H9 (cell line): ENCODE measurements at regions not wholly inside any gene's neighbourhood (a gene's known extent, or its start where the extent isn't known, plus 50 kb on each side); places are given as distances from the start of the nearest gene placed in this dataset.

Experiments
- DNase-seq: peaks from one replicate; pipeline ENCODE4 v3.0.0-alpha.2; 2017
- H2AFZ ChIP-seq: one replicate; pipeline ENCODE4 v1.6.1; 2013; ENCODE audit warnings: mild to moderate bottlenecking, low read length, control low read depth, moderate library complexity
- H2AK5ac ChIP-seq: 2 replicates; pipeline ENCODE4 v1.6.1; 2013; ENCODE audit warnings: low read length, control low read depth, mixed read lengths; ENCODE audit not compliant: insufficient read length
- H2BK120ac ChIP-seq: one replicate; pipeline ENCODE4 v1.6.1; 2013; ENCODE audit warnings: low read depth, mild to moderate bottlenecking, low read length, control low read depth, inconsistent platforms; ENCODE audit not compliant: poor library complexity, severe bottlenecking
- H2BK12ac ChIP-seq: 2 replicates; pipeline ENCODE4 v1.6.1; 2013; ENCODE audit warnings: low read length, control low read depth, mixed read lengths, low read depth; ENCODE audit not compliant: insufficient read length
- H2BK15ac ChIP-seq: 2 replicates; pipeline ENCODE4 v1.6.1; 2013; ENCODE audit warnings: low read depth, low read length, control low read depth
- H2BK20ac ChIP-seq: one replicate; pipeline ENCODE4 v1.6.1; 2013; ENCODE audit warnings: low read depth, mild to moderate bottlenecking, low read length, control low read depth, inconsistent platforms; ENCODE audit not compliant: poor library complexity, severe bottlenecking
- H2BK5ac ChIP-seq: 2 replicates; pipeline ENCODE4 v1.6.1; 2013; ENCODE audit warnings: low read length, control low read depth, mixed read lengths; ENCODE audit not compliant: insufficient read length
- H3K14ac ChIP-seq: 2 replicates; pipeline ENCODE4 v1.6.1; 2013; ENCODE audit warnings: low read length, control low read depth; ENCODE audit not compliant: insufficient read depth
- H3K18ac ChIP-seq: 2 replicates; pipeline ENCODE4 v1.6.1; 2013; ENCODE audit warnings: low read depth, mild to moderate bottlenecking, mixed read lengths, low read length, control low read depth; ENCODE audit not compliant: insufficient read length
- H3K23ac ChIP-seq: 2 replicates; pipeline ENCODE4 v1.6.1; 2013; ENCODE audit warnings: low read length, control low read depth, mixed read lengths, low read depth; ENCODE audit not compliant: insufficient read length
- H3K23me2 ChIP-seq: 2 replicates; pipeline ENCODE4 v1.6.1; 2013; ENCODE audit warnings: low read depth, mild to moderate bottlenecking, mixed read lengths, low read length, control low read depth; ENCODE audit not compliant: insufficient read length, poor library complexity, severe bottlenecking
- H3K27ac ChIP-seq: 2 replicates; pipeline ENCODE4 v1.5.1; 2013; ENCODE audit warnings: low read length, control low read depth, mixed read lengths, low read depth; ENCODE audit not compliant: insufficient read length
- H3K27me3 ChIP-seq: 2 replicates; pipeline ENCODE4 v1.6.1; 2013; ENCODE audit warnings: low read length, control low read depth, inconsistent platforms; ENCODE audit not compliant: insufficient read depth
- H3K4ac ChIP-seq: 2 replicates; pipeline ENCODE4 v1.6.1; 2013; ENCODE audit warnings: low read depth, mild to moderate bottlenecking, control low read depth, inconsistent platforms, low read length, moderate library complexity
- H3K4me1 ChIP-seq: 2 replicates; pipeline ENCODE4 v1.6.1; 2013; ENCODE audit warnings: low read length, control low read depth, inconsistent platforms; ENCODE audit not compliant: insufficient read depth
- H3K4me2 ChIP-seq: 2 replicates; pipeline ENCODE4 v1.6.1; 2013; ENCODE audit warnings: low read length, control low read depth, mixed read lengths; ENCODE audit not compliant: insufficient read length, insufficient read depth
- H3K56ac ChIP-seq: 2 replicates; pipeline ENCODE4 v1.6.1; 2013; ENCODE audit warnings: low read depth, mild to moderate bottlenecking, mixed read lengths, low read length, control low read depth; ENCODE audit not compliant: insufficient read length
- H3K79me1 ChIP-seq: 2 replicates; pipeline ENCODE4 v1.6.1; 2013; ENCODE audit warnings: low read depth, mild to moderate bottlenecking, moderate library complexity, low read length, control low read depth, inconsistent platforms; ENCODE audit not compliant: insufficient read depth, poor library complexity, severe bottlenecking
- H3K79me2 ChIP-seq: 2 replicates; pipeline ENCODE4 v1.6.1; 2013; ENCODE audit warnings: low read length, control low read depth, inconsistent platforms; ENCODE audit not compliant: insufficient read depth
- H3K9ac ChIP-seq: 2 replicates; pipeline ENCODE4 v1.6.1; 2013; ENCODE audit warnings: low read length, control low read depth, mixed read lengths; ENCODE audit not compliant: insufficient read length; ENCODE audit errors: extremely low read depth
- H3K9me3 ChIP-seq: one replicate; pipeline ENCODE4 v1.6.1; 2013; ENCODE audit warnings: low read depth, low read length, inconsistent platforms; ENCODE audit not compliant: control insufficient read depth
- H3T11ph ChIP-seq: one replicate; pipeline ENCODE4 v1.6.1; 2013; ENCODE audit warnings: mild to moderate bottlenecking, low read length, control low read depth, inconsistent platforms
- H4K20me1 ChIP-seq: one replicate; pipeline ENCODE4 v1.6.1; 2013; ENCODE audit not compliant: control insufficient read depth, insufficient read length, insufficient read depth
- H4K5ac ChIP-seq: 2 replicates; pipeline ENCODE4 v1.6.1; 2013; ENCODE audit warnings: low read depth, mild to moderate bottlenecking, mixed read lengths, low read length, control low read depth; ENCODE audit not compliant: insufficient read length
- H4K8ac ChIP-seq: replicated peaks from 2 replicates; pipeline ENCODE4 v1.6.1; 2013; ENCODE audit warnings: low read length, control low read depth, mixed read lengths, low read depth; ENCODE audit not compliant: insufficient read length
- H4K91ac ChIP-seq: 2 replicates; pipeline ENCODE4 v1.6.1; 2013; ENCODE audit warnings: low read depth, mild to moderate bottlenecking, moderate library complexity, mixed read lengths, low read length, control low read depth; ENCODE audit not compliant: insufficient read length
- H3K27ac Mint-ChIP-seq, 3 experiments: 2 replicates in 2 of 3; 3 replicates in 1 of 3; pipeline ENCODE4 v1.8.0; 2020 to 2021; ENCODE audit warnings: mixed read lengths in 3 of 3, mild to moderate bottlenecking in 1 of 3, moderate library complexity in 1 of 3
- H3K27me3 Mint-ChIP-seq: 2 replicates; pipeline ENCODE4 v1.8.0; 2021; ENCODE audit warnings: low read depth, mild to moderate bottlenecking, moderate library complexity, mixed read lengths
- H3K36me3 Mint-ChIP-seq, 3 experiments: 2 replicates in 2 of 3; 3 replicates in 1 of 3; pipeline ENCODE4 v1.8.0; 2020 to 2021; ENCODE audit warnings: low read depth in 3 of 3, mixed read lengths in 3 of 3; ENCODE audit not compliant: insufficient read depth in 1 of 3
- H3K4me1 Mint-ChIP-seq, 2 experiments: 2 replicates each; pipeline ENCODE4 v1.8.0; 2020; ENCODE audit warnings: mixed read lengths in 2 of 2
- H3K4me3 Mint-ChIP-seq, 2 experiments: 2 replicates in 1 of 2; 3 replicates in 1 of 2; pipeline ENCODE4 v1.8.0; 2020 to 2021; ENCODE audit warnings: mild to moderate bottlenecking in 2 of 2, mixed read lengths in 2 of 2, moderate library complexity in 1 of 2
- H3K9me3 Mint-ChIP-seq, 2 experiments: 2 replicates in 1 of 2; 3 replicates in 1 of 2; pipeline ENCODE4 v1.8.0; 2020; ENCODE audit warnings: mild to moderate bottlenecking in 2 of 2, mixed read lengths in 2 of 2, moderate library complexity in 1 of 2
- WGBS: extraction: QIAGEN DNeasy Blood & Tissue Kit; methylation state at CpG from one replicate; pipeline ENCODE4 v1.1.7; 2013; ENCODE audit warnings: missing lambda C conversion rate, low lambda C conversion rate, mixed read lengths; ENCODE audit not compliant: insufficient read length; ENCODE audit errors: extremely low coverage; 5-methylcytosine and 5-hydroxymethylcytosine counted together
- TF ChIP-seq, protein P1 (sequence below): fragments of 200-600 bp; sonication (generic); conservative IDR thresholded peaks from 3 replicates; pipeline ENCODE4 v1.8.0; 2021; ENCODE audit warnings: antibody characterized with exemption, mild to moderate bottlenecking

- Histone ChIP-seq H3K4me2 (no peak overlapping the region), H2BK15ac (no peak overlapping the region), H4K20me1 (no peaks in the 10 kb centered on the region), H3K4ac (no peak overlapping the region), H3K14ac (no peak overlapping the region), H3K23me2 (peaks cover 3% of the 10 kb centered on the region), H3K9ac (no peak overlapping the region), H3T11ph (no peak overlapping the region), H2BK5ac (no peak overlapping the region), H3K9me3 (no peaks in the 10 kb centered on the region), H4K91ac (no peak overlapping the region), H3K23ac (no peak overlapping the region), H3K79me2 (no peaks in the 10 kb centered on the region), H3K4me1 (0 out of 2 replicates have a peak, but pooled peaks cover 2% of the 10 kb centered on the region), H2BK20ac (no peak overlapping the region), H3K18ac (no peak overlapping the region), H2BK120ac (no peak overlapping the region), H3K27ac (no peak overlapping the region), H3K56ac (no peak overlapping the region), H3K27me3 (no peaks in the 10 kb centered on the region), H4K8ac (no peak overlapping the region), H2BK12ac (no peak overlapping the region), H2AFZ (no peak overlapping the region), H3K79me1 (no peaks in the 10 kb centered on the region), H2AK5ac (no peak overlapping the region), H4K5ac (no peak overlapping the region)
- Mint-ChIP-seq H3K27ac (no peak overlapping the region), H3K27me3 (peaks cover 10% of the 10 kb centered on the region), H3K9me3 (peaks cover 4 to 7% of the 10 kb centered on the region in 2 experiments; a peak in 3 of 5 replicates), H3K4me1 (peaks cover 12 to 16% of the 10 kb centered on the region in 2 experiments), H3K4me3 (no peak overlapping the region), H3K36me3 (peaks cover 0 to 2% (median 0%) of the 10 kb centered on the region in 3 experiments; a peak in 1 of 7 replicates)
- DNase-seq, result no peak
- TF ChIP-seq, protein P1, sequence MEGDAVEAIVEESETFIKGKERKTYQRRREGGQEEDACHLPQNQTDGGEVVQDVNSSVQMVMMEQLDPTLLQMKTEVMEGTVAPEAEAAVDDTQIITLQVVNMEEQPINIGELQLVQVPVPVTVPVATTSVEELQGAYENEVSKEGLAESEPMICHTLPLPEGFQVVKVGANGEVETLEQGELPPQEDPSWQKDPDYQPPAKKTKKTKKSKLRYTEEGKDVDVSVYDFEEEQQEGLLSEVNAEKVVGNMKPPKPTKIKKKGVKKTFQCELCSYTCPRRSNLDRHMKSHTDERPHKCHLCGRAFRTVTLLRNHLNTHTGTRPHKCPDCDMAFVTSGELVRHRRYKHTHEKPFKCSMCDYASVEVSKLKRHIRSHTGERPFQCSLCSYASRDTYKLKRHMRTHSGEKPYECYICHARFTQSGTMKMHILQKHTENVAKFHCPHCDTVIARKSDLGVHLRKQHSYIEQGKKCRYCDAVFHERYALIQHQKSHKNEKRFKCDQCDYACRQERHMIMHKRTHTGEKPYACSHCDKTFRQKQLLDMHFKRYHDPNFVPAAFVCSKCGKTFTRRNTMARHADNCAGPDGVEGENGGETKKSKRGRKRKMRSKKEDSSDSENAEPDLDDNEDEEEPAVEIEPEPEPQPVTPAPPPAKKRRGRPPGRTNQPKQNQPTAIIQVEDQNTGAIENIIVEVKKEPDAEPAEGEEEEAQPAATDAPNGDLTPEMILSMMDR, result no peak
- WGBS, result no CpG with 5 or more reads among the region's 3 CpGs
Observed at GRCh38 chr11:22430639-22431038, 92.5 kb downstream of the SLC17A6 start.
